GM21526 (cell line): ENCODE measurements at regions not wholly inside any gene's neighbourhood (a gene's known extent, or its start where the extent isn't known, plus 50 kb on each side); places are given as distances from the start of the nearest gene placed in this dataset.
"Not testable (repeated sequence)": the region's sequence is repeated elsewhere in the genome, so short reads cannot be mapped to it uniquely, and the experiment has no call there.

Experiments
- ATAC-seq: cut with Tn5 transposase; IDR thresholded peaks from one replicate; pipeline ENCODE4 v1.9.1; 2021; ENCODE audit warnings: moderate library complexity; ENCODE audit not compliant: unreplicated experiment, low FRiP score

GRCh38 chr6:102749210-102749971 is 1355.9 kb downstream of the GRIK2 start:
- ATAC-seq, result no peak

- ATAC-seq, result no peak
Observed at GRCh38 chr6:102746941-102747340, 1353.4 kb downstream of the GRIK2 start.

GRCh38 chr6:102742754-102743356 is 1349.3 kb downstream of the GRIK2 start:
- ATAC-seq, result no peak

- ATAC-seq, result no peak
Observed at GRCh38 chr6:102742028-102742427, 1348.5 kb downstream of the GRIK2 start.

- no peak for ATAC-seq
Observed at GRCh38 chr6:102736941-102737368, 1343.4 kb downstream of the GRIK2 start.

GRCh38 chr6:102732898-102733297 is 1339.4 kb downstream of the GRIK2 start:
- no peak for ATAC-seq

- ATAC-seq, result not testable (repeated sequence)
Observed at GRCh38 chr6:102722086-102722485, 1328.6 kb downstream of the GRIK2 start.

GRCh38 chr6:102717737-102718456 is 1324.4 kb downstream of the GRIK2 start:
- no peak for ATAC-seq

- ATAC-seq, result no peak
Observed at GRCh38 chr6:102717252-102717651, 1323.7 kb downstream of the GRIK2 start.

GRCh38 chr6:102701019-102701418 is 1307.5 kb downstream of the GRIK2 start:
- no peak for ATAC-seq

- no peak for ATAC-seq
Observed at GRCh38 chr6:102686461-102686860, 1293.0 kb downstream of the GRIK2 start.

GRCh38 chr6:102680413-102680812 is 1286.9 kb downstream of the GRIK2 start:
- no peak for ATAC-seq

- no peak for ATAC-seq
Observed at GRCh38 chr6:102679865-102680264, 1286.4 kb downstream of the GRIK2 start.

- ATAC-seq, result no peak
Observed at GRCh38 chr6:102677225-102677624, 1283.7 kb downstream of the GRIK2 start.

GRCh38 chr6:102670735-102671134 is 1277.2 kb downstream of the GRIK2 start:
- ATAC-seq, result no peak

- ATAC-seq, result no peak
Observed at GRCh38 chr6:102662851-102663250, 1269.3 kb downstream of the GRIK2 start.

- ATAC-seq, result no peak
Observed at GRCh38 chr6:102660303-102660702, 1266.8 kb downstream of the GRIK2 start.

- ATAC-seq, result no peak
Observed at GRCh38 chr6:102655823-102656222, 1262.3 kb downstream of the GRIK2 start.

- no peak for ATAC-seq
Observed at GRCh38 chr6:102641426-102641825, 1247.9 kb downstream of the GRIK2 start.

- no peak for ATAC-seq
Observed at GRCh38 chr6:102631921-102632320, 1238.4 kb downstream of the GRIK2 start.

GRCh38 chr6:102623201-102623600 is 1229.7 kb downstream of the GRIK2 start:
- no peak for ATAC-seq
